ENCODE measurements at regions not wholly inside any gene's neighbourhood (a gene's known extent, or its start where the extent isn't known, plus 50 kb on each side); places are given as distances from the start of the nearest gene placed in this dataset.

- no peak for FAIRE-seq
Measured at GRCh38 chr4:38489924-38490639, 173.9 kb upstream of the KLF3 start.

- FAIRE-seq, result no peak
Measured at GRCh38 chr4:38490753-38491446, 173.1 kb upstream of the KLF3 start.

- no peak for FAIRE-seq
Measured at GRCh38 chr4:38491854-38492478, 172.0 kb upstream of the KLF3 start.

GRCh38 chr4:38493066-38493465, 170.9 kb upstream of the KLF3 start:
- no peak for FAIRE-seq

- no peak for FAIRE-seq
Measured at GRCh38 chr4:38495446-38495845, 168.6 kb upstream of the KLF3 start.

- FAIRE-seq, result no peak
Measured at GRCh38 chr4:38497121-38497520, 166.9 kb upstream of the KLF3 start.

GRCh38 chr4:38499101-38499500, 164.9 kb upstream of the KLF3 start:
- no peak for FAIRE-seq

GRCh38 chr4:38500433-38500832, 163.6 kb upstream of the KLF3 start:
- FAIRE-seq, result no peak

GRCh38 chr4:38501698-38502097, 162.3 kb upstream of the KLF3 start:
- no peak for FAIRE-seq

- no peak for FAIRE-seq
Measured at GRCh38 chr4:38503689-38504395, 160.2 kb upstream of the KLF3 start.

- no peak for FAIRE-seq
Measured at GRCh38 chr4:38504396-38504715, 159.6 kb upstream of the KLF3 start.

GRCh38 chr4:38509551-38509950, 154.4 kb upstream of the KLF3 start:
- no peak for FAIRE-seq

- FAIRE-seq, result no peak
Measured at GRCh38 chr4:38510201-38510600, 153.8 kb upstream of the KLF3 start.

GRCh38 chr4:38511702-38512101, 152.3 kb upstream of the KLF3 start:
- no peak for FAIRE-seq

GRCh38 chr4:38512840-38513239, 151.2 kb upstream of the KLF3 start:
- FAIRE-seq, result no peak

- FAIRE-seq, result no peak
Measured at GRCh38 chr4:38514465-38515146, 149.4 kb upstream of the KLF3 start.

GRCh38 chr4:38516190-38516589, 147.8 kb upstream of the KLF3 start:
- no peak for FAIRE-seq

GRCh38 chr4:38519666-38520065, 144.3 kb upstream of the KLF3 start:
- no peak for FAIRE-seq

- no peak for FAIRE-seq
Measured at GRCh38 chr4:38523054-38523453, 140.9 kb upstream of the KLF3 start.

GRCh38 chr4:38523524-38524448, 140.2 kb upstream of the KLF3 start:
- no peak for FAIRE-seq

- no peak for FAIRE-seq
Measured at GRCh38 chr4:38526412-38526811, 137.6 kb upstream of the KLF3 start.

Data from endometrium (tissue), 2 donors.